ENCODE measurements at regions not wholly inside any gene's neighbourhood (a gene's known extent, or its start where the extent isn't known, plus 50 kb on each side); places are given as distances from the start of the nearest gene placed in this dataset.

GRCh38 chr13:59504407-59504806, 659.3 kb downstream of the DIAPH3 start:
- Histone ChIP-seq H3K4me3 (no peak overlapping the region), H4K20me1 (ENCODE audit: control insufficient read depth, insufficient read depth) (no peaks in the 10 kb centered on the region; the same call in 1 of the 2 replicates), H3K4me2 (ENCODE audit: control insufficient read depth, insufficient read depth) (no peak overlapping the region), H3K9ac (ENCODE audit: control insufficient read depth, insufficient read depth, low read length) (no peak overlapping the region), H3K27ac (ENCODE audit: control insufficient read depth, insufficient read depth) (no peak overlapping the region), H3K27me3 (replicated peaks in 1 of 2; ENCODE audit: control insufficient read depth in 2 of 2, insufficient read depth in 2 of 2, low read length in 1 of 2) (no peaks in the 10 kb centered on the region), H3K36me3 (ENCODE audit: control insufficient read depth in 2 of 2, insufficient read depth in 2 of 2, low read length in 1 of 2) (no peaks in the 10 kb centered on the region), H3K9me3 (replicated peaks; ENCODE audit: control insufficient read depth, insufficient read depth, low read length) (no peaks in the 10 kb centered on the region), H3K4me1 (ENCODE audit: control insufficient read depth, insufficient read depth, low read length) (no peaks in the 10 kb centered on the region), H2AFZ (ENCODE audit: control insufficient read depth, low read depth, low read length) (no peak overlapping the region), H3K79me2 (ENCODE audit: control insufficient read depth, insufficient read depth, low read length) (no peaks in the 10 kb centered on the region)
- ATAC-seq (no peak), FAIRE-seq (no peak), DNase-seq (ENCODE audit: low read depth, low spot score) (no peak)
- ChIA-PET POLR2A (no interaction called here), CTCF (interaction anchor here (0.6 kb wide), 1 partner anchor 488 kb away, joined by 3 read pairs; no protein-coding TSS in a partner anchor), SMC1A (ENCODE audit: uncharacterized antibody, unreplicated experiment) (no interaction called here), RAD21 (ENCODE audit: unreplicated experiment) (no interaction called here)
- BruUV-seq (replicated peaks), result no TSS peak
- in situ Hi-C loops (cut with MboI), result no loop called here
- intact Hi-C loops (cut with micrococcal nuclease; ENCODE audit: unreplicated experiment), result no loop called here
- no peak for TF ChIP-seq BRCA1 (IDR thresholded peaks at IDR 0.05; ENCODE audit: low read depth, low read length)
- TF ChIP-seq POU2F2 (IDR thresholded peaks at IDR 0.05; ENCODE audit: borderline replicate concordance, low read depth, low read length), result no peak
- no peak for TF ChIP-seq SMAD5 (IDR thresholded peaks at IDR 0.05; ENCODE audit: low read depth)
- TF ChIP-seq POLR2A (IDR thresholded peaks at IDR 0.05; ENCODE audit: low read depth, low read length), result no peak
- TF ChIP-seq NR2F1 (conservative IDR thresholded peaks at IDR 0.05), result no peak
- TF ChIP-seq, protein P1, sequence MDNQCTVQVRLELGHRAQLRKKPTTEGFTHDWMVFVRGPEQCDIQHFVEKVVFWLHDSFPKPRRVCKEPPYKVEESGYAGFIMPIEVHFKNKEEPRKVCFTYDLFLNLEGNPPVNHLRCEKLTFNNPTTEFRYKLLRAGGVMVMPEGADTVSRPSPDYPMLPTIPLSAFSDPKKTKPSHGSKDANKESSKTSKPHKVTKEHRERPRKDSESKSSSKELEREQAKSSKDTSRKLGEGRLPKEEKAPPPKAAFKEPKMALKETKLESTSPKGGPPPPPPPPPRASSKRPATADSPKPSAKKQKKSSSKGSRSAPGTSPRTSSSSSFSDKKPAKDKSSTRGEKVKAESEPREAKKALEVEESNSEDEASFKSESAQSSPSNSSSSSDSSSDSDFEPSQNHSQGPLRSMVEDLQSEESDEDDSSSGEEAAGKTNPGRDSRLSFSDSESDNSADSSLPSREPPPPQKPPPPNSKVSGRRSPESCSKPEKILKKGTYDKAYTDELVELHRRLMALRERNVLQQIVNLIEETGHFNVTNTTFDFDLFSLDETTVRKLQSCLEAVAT (IDR thresholded peaks at IDR 0.05), result no peak
- no peak for TF ChIP-seq SREBF1 (IDR thresholded peaks at IDR 0.05; ENCODE audit: low read length)
- no peak for TF ChIP-seq SKIL (IDR thresholded peaks at IDR 0.05; ENCODE audit: low read depth, poor library complexity, severe bottlenecking)
- TF ChIP-seq, protein P2, sequence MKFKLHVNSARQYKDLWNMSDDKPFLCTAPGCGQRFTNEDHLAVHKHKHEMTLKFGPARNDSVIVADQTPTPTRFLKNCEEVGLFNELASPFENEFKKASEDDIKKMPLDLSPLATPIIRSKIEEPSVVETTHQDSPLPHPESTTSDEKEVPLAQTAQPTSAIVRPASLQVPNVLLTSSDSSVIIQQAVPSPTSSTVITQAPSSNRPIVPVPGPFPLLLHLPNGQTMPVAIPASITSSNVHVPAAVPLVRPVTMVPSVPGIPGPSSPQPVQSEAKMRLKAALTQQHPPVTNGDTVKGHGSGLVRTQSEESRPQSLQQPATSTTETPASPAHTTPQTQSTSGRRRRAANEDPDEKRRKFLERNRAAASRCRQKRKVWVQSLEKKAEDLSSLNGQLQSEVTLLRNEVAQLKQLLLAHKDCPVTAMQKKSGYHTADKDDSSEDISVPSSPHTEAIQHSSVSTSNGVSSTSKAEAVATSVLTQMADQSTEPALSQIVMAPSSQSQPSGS (IDR thresholded peaks at IDR 0.05; ENCODE audit: low read length), result no peak
- TF ChIP-seq ETV6 (conservative IDR thresholded peaks at IDR 0.05 in 1 of 2, IDR thresholded peaks at IDR 0.05 in 1 of 2; ENCODE audit: borderline replicate concordance in 1 of 2, low read depth in 1 of 2), result no peak
- no peak for TF ChIP-seq TAF1 (IDR thresholded peaks at IDR 0.05; ENCODE audit: borderline replicate concordance, low read depth, low read length)
- no peak for TF ChIP-seq SMAD1 (IDR thresholded peaks at IDR 0.05; ENCODE audit: low read depth, partially characterized antibody)
- no peak for TF ChIP-seq PAX8 (IDR thresholded peaks at IDR 0.05)
- TF ChIP-seq EP300 (IDR thresholded peaks at IDR 0.05; ENCODE audit: borderline replicate concordance in 1 of 2, control insufficient read depth in 1 of 2, low read depth in 2 of 2, low read length in 2 of 2), result no peak
- TF ChIP-seq, protein P3, sequence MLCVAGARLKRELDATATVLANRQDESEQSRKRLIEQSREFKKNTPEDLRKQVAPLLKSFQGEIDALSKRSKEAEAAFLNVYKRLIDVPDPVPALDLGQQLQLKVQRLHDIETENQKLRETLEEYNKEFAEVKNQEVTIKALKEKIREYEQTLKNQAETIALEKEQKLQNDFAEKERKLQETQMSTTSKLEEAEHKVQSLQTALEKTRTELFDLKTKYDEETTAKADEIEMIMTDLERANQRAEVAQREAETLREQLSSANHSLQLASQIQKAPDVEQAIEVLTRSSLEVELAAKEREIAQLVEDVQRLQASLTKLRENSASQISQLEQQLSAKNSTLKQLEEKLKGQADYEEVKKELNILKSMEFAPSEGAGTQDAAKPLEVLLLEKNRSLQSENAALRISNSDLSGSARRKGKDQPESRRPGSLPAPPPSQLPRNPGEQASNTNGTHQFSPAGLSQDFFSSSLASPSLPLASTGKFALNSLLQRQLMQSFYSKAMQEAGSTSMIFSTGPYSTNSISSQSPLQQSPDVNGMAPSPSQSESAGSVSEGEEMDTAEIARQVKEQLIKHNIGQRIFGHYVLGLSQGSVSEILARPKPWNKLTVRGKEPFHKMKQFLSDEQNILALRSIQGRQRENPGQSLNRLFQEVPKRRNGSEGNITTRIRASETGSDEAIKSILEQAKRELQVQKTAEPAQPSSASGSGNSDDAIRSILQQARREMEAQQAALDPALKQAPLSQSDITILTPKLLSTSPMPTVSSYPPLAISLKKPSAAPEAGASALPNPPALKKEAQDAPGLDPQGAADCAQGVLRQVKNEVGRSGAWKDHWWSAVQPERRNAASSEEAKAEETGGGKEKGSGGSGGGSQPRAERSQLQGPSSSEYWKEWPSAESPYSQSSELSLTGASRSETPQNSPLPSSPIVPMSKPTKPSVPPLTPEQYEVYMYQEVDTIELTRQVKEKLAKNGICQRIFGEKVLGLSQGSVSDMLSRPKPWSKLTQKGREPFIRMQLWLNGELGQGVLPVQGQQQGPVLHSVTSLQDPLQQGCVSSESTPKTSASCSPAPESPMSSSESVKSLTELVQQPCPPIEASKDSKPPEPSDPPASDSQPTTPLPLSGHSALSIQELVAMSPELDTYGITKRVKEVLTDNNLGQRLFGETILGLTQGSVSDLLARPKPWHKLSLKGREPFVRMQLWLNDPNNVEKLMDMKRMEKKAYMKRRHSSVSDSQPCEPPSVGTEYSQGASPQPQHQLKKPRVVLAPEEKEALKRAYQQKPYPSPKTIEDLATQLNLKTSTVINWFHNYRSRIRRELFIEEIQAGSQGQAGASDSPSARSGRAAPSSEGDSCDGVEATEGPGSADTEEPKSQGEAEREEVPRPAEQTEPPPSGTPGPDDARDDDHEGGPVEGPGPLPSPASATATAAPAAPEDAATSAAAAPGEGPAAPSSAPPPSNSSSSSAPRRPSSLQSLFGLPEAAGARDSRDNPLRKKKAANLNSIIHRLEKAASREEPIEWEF (IDR thresholded peaks at IDR 0.05; ENCODE audit: insufficient replicate concordance, low read depth, low read length), result no peak
- WGBS (ENCODE audit: insufficient coverage, insufficient replicate concordance, low lambda C conversion rate, missing lambda C conversion rate), result 30% methylated on average over 5 of the region's 5 CpGs
